ENCODE measurements at regions not wholly inside any gene's neighbourhood (a gene's known extent, or its start where the extent isn't known, plus 50 kb on each side); places are given as distances from the start of the nearest gene placed in this dataset.

- Histone ChIP-seq H3K9ac (ENCODE audit: control insufficient read depth, insufficient read depth, low read length) (no peak overlapping the region), H3K4me3 (no peak overlapping the region), H3K27me3 (replicated peaks in 1 of 2; ENCODE audit: control insufficient read depth in 2 of 2, insufficient read depth in 2 of 2, low read length in 1 of 2) (no peaks in the 10 kb centered on the region; a peak in 1 of 4 replicates), H3K27ac (ENCODE audit: control insufficient read depth, insufficient read depth) (no peak overlapping the region), H3K79me2 (ENCODE audit: control insufficient read depth, insufficient read depth, low read length) (no peaks in the 10 kb centered on the region), H3K36me3 (ENCODE audit: control insufficient read depth in 2 of 2, insufficient read depth in 2 of 2, low read length in 1 of 2) (no peaks in the 10 kb centered on the region), H3K4me1 (ENCODE audit: control insufficient read depth, insufficient read depth, low read length) (no peaks in the 10 kb centered on the region), H3K9me3 (replicated peaks; ENCODE audit: control insufficient read depth, insufficient read depth, low read length) (no peaks in the 10 kb centered on the region), H4K20me1 (ENCODE audit: control insufficient read depth, insufficient read depth) (no peaks in the 10 kb centered on the region; the same call in 1 of the 2 replicates), H3K4me2 (ENCODE audit: control insufficient read depth, insufficient read depth) (no peak overlapping the region), H2AFZ (ENCODE audit: control insufficient read depth, low read depth, low read length) (no peak overlapping the region)
- TF ChIP-seq ZSCAN29 (IDR thresholded peaks at IDR 0.05) (no peak), SUPT20H (IDR thresholded peaks at IDR 0.05; ENCODE audit: borderline replicate concordance, control insufficient read depth, low read depth, low read length) (no peak)
- ChIA-PET POLR2A (no interaction called here), CTCF (no interaction called here), SMC1A (ENCODE audit: uncharacterized antibody, unreplicated experiment) (no interaction called here), RAD21 (ENCODE audit: unreplicated experiment) (no interaction called here)
- in situ Hi-C loops (cut with MboI), result no loop called here
- no peak for DNase-seq (ENCODE audit: low read depth, low spot score)
- WGBS (ENCODE audit: insufficient coverage, insufficient replicate concordance, low lambda C conversion rate, missing lambda C conversion rate), result 2% methylated on average over 9 of the region's 9 CpGs
- no peak for ATAC-seq
- FAIRE-seq, result no peak
- no TSS peak for BruUV-seq (replicated peaks)
- intact Hi-C loops (cut with micrococcal nuclease; ENCODE audit: unreplicated experiment), result no loop called here
These were observed 498.3 kb downstream of the NPHP4 start for GRCh38 chr1:5493851-5494311.

- BruUV-seq (replicated peaks), result no TSS peak
- intact Hi-C loops (cut with micrococcal nuclease; ENCODE audit: unreplicated experiment), result no loop called here
- ChIA-PET SMC1A (ENCODE audit: uncharacterized antibody, unreplicated experiment) (no interaction called here), RAD21 (ENCODE audit: unreplicated experiment) (no interaction called here), CTCF (no interaction called here), POLR2A (no interaction called here)
- WGBS (ENCODE audit: insufficient coverage, insufficient replicate concordance, low lambda C conversion rate, missing lambda C conversion rate), result 8% methylated on average over 4 of the region's 4 CpGs
- Histone ChIP-seq H3K79me2 (ENCODE audit: control insufficient read depth, insufficient read depth, low read length) (no peaks in the 10 kb centered on the region), H3K27ac (ENCODE audit: control insufficient read depth, insufficient read depth) (no peak overlapping the region), H3K36me3 (ENCODE audit: control insufficient read depth in 2 of 2, insufficient read depth in 2 of 2, low read length in 1 of 2) (no peaks in the 10 kb centered on the region), H3K9ac (ENCODE audit: control insufficient read depth, insufficient read depth, low read length) (no peak overlapping the region), H3K4me1 (ENCODE audit: control insufficient read depth, insufficient read depth, low read length) (no peaks in the 10 kb centered on the region), H4K20me1 (ENCODE audit: control insufficient read depth, insufficient read depth) (no peaks in the 10 kb centered on the region; the same call in 1 of the 2 replicates), H3K27me3 (replicated peaks in 1 of 2; ENCODE audit: control insufficient read depth in 2 of 2, insufficient read depth in 2 of 2, low read length in 1 of 2) (no peaks in the 10 kb centered on the region; a peak in 1 of 4 replicates), H3K4me2 (ENCODE audit: control insufficient read depth, insufficient read depth) (no peak overlapping the region), H2AFZ (ENCODE audit: control insufficient read depth, low read depth, low read length) (no peak overlapping the region), H3K9me3 (replicated peaks; ENCODE audit: control insufficient read depth, insufficient read depth, low read length) (no peaks in the 10 kb centered on the region), H3K4me3 (no peak overlapping the region)
- ATAC-seq (no peak), FAIRE-seq (no peak), DNase-seq (ENCODE audit: low read depth, low spot score) (no peak)
- in situ Hi-C loops (cut with MboI), result no loop called here
- no peak for TF ChIP-seq NRF1 (conservative IDR thresholded peaks at IDR 0.05; ENCODE audit: low read depth, low read length)
- TF ChIP-seq TBL1XR1 (IDR thresholded peaks at IDR 0.05; ENCODE audit: low read depth, low read length), result no peak
- no peak for TF ChIP-seq IKZF2 (IDR thresholded peaks at IDR 0.05)
- no peak for TF ChIP-seq FOXM1 (IDR thresholded peaks at IDR 0.05; ENCODE audit: low read depth, low read length)
These were observed 498.9 kb downstream of the NPHP4 start for GRCh38 chr1:5493275-5493674.
